Muscle layer of colon (tissue), 2 donors: ENCODE measurements at regions not wholly inside any gene's neighbourhood (a gene's known extent, or its start where the extent isn't known, plus 50 kb on each side); places are given as distances from the start of the nearest gene placed in this dataset.

Experiments used
- H3K27ac ChIP-seq: one replicate; pipeline ENCODE4 v1.7.0; 2013; ENCODE audit warnings: low read depth, mild to moderate bottlenecking, low read length, moderate library complexity
- H3K27me3 ChIP-seq, 2 donors: one replicate each; pipeline ENCODE4 v1.7.0; 2013; ENCODE audit warnings: low read length in 2 of 2, mild to moderate bottlenecking in 2 of 2; ENCODE audit not compliant: insufficient read depth in 2 of 2, control insufficient read depth in 1 of 2
- H3K36me3 ChIP-seq: one replicate; pipeline ENCODE4 v1.7.0; 2013; ENCODE audit warnings: mild to moderate bottlenecking, low read length; ENCODE audit not compliant: insufficient read depth
- H3K4me1 ChIP-seq: one replicate; pipeline ENCODE4 v1.7.0; 2013; ENCODE audit warnings: mild to moderate bottlenecking, low read length; ENCODE audit not compliant: insufficient read depth
- H3K4me3 ChIP-seq, 2 donors: one replicate each; pipeline ENCODE4 v1.7.0; 2013; ENCODE audit warnings: low read length in 2 of 2, low read depth in 1 of 2, mild to moderate bottlenecking in 1 of 2, moderate library complexity in 1 of 2
- H3K9ac ChIP-seq: one replicate; pipeline ENCODE4 v1.7.0; 2013; ENCODE audit warnings: low read length
- H3K9me3 ChIP-seq: one replicate; pipeline ENCODE4 v1.7.0; 2013; ENCODE audit warnings: mild to moderate bottlenecking, low read length
- donor health status: abdominal sarcoma.
- donor health status: Adenocarcinoma of cecum.

GRCh38 chr3:151935446-151935845 is 62.0 kb downstream of the SUCNR1 start:
- H3K36me3 ChIP-seq, result no peaks in the 10 kb centered on the region
- no peak overlapping the region for H3K27ac ChIP-seq
- H3K4me3 ChIP-seq, result no peak overlapping the region
- H3K9me3 ChIP-seq, result no peaks in the 10 kb centered on the region
- no peaks in the 10 kb centered on the region for H3K27me3 ChIP-seq
- H3K9ac ChIP-seq, result no peak overlapping the region
- H3K4me1 ChIP-seq, result no peaks in the 10 kb centered on the region

- Histone ChIP-seq H3K27me3 (no peaks in the 10 kb centered on the region), H3K4me1 (no peaks in the 10 kb centered on the region), H3K9ac (no peak overlapping the region)
Measured at GRCh38 chr3:151940481-151940880, 67.0 kb downstream of the SUCNR1 start.

DNA sequence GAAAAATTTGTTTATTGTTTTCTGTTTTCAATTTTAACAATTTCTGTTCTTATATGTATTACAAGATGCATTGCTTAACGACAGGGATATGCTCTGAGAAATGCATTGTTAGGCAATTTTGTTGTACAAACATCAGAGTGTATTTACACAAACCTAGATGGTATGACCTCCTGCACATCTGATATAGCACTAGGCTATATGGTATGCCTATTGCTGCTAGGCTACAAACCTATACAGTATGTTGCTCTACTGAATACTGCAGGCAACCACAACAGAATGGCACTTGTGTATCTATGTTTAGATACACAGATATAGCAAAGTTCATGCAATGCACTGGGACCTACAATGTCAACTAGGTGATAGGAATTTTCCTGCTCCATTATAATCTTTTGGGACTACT is 70.1 kb downstream of the SUCNR1 start:
- Histone ChIP-seq H3K4me1 (no peaks in the 10 kb centered on the region), H3K4me3 (no peak overlapping the region), H3K36me3 (no peaks in the 10 kb centered on the region), H3K9ac (no peak overlapping the region), H3K9me3 (no peaks in the 10 kb centered on the region), H3K27ac (no peak overlapping the region), H3K27me3 (no peaks in the 10 kb centered on the region)

More at GRCh38 chr3:151940481-151940880, 67.0 kb downstream of the SUCNR1 start:
- no peak overlapping the region for H3K27ac ChIP-seq
- no peaks in the 10 kb centered on the region for H3K36me3 ChIP-seq
- H3K4me3 ChIP-seq, result no peak overlapping the region
- H3K9me3 ChIP-seq, result no peaks in the 10 kb centered on the region

- no peak overlapping the region for H3K9ac ChIP-seq
- no peak overlapping the region for H3K27ac ChIP-seq
- H3K9me3 ChIP-seq, result no peaks in the 10 kb centered on the region
- H3K36me3 ChIP-seq, result no peaks in the 10 kb centered on the region
- no peak overlapping the region for H3K4me3 ChIP-seq
- H3K27me3 ChIP-seq, result no peaks in the 10 kb centered on the region
- no peaks in the 10 kb centered on the region for H3K4me1 ChIP-seq
Measured at GRCh38 chr3:151944356-151944755, 70.9 kb downstream of the SUCNR1 start.

GRCh38 chr3:151946606-151947005 is 73.2 kb downstream of the SUCNR1 start:
- Histone ChIP-seq H3K27ac (no peak overlapping the region), H3K9me3 (no peaks in the 10 kb centered on the region), H3K4me3 (no peak overlapping the region), H3K9ac (no peak overlapping the region), H3K4me1 (no peaks in the 10 kb centered on the region), H3K27me3 (no peaks in the 10 kb centered on the region), H3K36me3 (no peaks in the 10 kb centered on the region)

GRCh38 chr3:151949706-151950105 is 76.3 kb downstream of the SUCNR1 start:
- Histone ChIP-seq H3K36me3 (no peaks in the 10 kb centered on the region), H3K9me3 (no peaks in the 10 kb centered on the region), H3K27ac (no peak overlapping the region), H3K4me3 (no peak overlapping the region), H3K9ac (no peak overlapping the region), H3K4me1 (no peaks in the 10 kb centered on the region), H3K27me3 (no peaks in the 10 kb centered on the region)

- H3K27me3 ChIP-seq, result no peaks in the 10 kb centered on the region
- no peaks in the 10 kb centered on the region for H3K9me3 ChIP-seq
- no peak overlapping the region for H3K9ac ChIP-seq
- H3K4me1 ChIP-seq, result no peaks in the 10 kb centered on the region
- H3K4me3 ChIP-seq, result no peak overlapping the region
- no peaks in the 10 kb centered on the region for H3K36me3 ChIP-seq
- no peak overlapping the region for H3K27ac ChIP-seq
Measured at GRCh38 chr3:151955356-151955755, 81.9 kb downstream of the SUCNR1 start.

DNA sequence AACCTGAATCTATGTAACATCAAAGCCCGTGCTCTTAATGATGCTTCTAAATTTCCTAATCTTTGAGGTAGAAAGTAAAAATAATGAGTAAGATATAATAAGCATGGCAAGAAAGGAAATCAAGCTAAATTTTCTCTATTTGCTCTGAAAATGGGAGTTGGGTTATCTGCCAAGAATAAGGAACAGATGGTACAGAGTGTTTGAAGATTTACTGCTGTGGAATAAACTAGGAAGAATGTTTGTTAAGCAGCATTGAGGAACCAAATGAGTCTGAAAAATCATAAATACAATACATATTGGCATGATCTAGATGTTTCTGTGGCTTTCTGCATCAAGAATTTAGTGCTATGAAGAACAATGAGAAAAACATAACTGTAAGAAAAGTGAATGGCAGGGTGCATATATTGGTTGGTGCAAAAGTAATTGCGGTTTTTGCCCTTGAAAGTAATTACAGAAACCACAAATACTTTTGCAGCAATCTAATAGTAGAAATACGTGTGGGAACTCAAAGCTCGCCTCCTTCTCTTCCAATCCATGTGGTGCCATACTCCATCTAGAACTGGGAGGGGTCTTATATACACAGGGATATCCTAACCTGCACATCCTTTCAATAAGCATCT is 87.6 kb downstream of the SUCNR1 start:
- Histone ChIP-seq H3K27me3 (no peaks in the 10 kb centered on the region), H3K36me3 (no peaks in the 10 kb centered on the region), H3K4me3 (no peak overlapping the region), H3K27ac (no peak overlapping the region), H3K9ac (no peak overlapping the region), H3K4me1 (no peaks in the 10 kb centered on the region), H3K9me3 (no peaks in the 10 kb centered on the region)

DNA sequence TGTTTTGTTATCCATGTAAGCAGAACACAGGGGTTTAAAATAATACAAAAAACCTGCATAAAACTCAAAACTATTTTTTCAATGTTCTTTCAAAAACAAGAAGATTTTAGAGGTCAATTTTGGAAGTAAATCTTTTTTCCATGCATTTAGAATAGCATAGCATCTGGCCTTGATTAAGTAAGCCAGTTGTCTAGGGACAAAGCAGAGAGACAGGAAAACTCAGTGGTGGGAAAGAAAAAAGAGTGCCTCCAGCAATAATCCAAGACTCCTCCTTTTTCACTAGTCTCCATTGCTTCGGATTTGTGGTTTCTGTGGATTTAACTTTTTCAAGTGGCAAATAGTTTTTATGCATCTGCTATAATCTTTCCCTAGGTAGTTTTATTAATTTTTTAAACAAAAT is 88.9 kb downstream of the SUCNR1 start:
- no peak overlapping the region for H3K9ac ChIP-seq
- H3K27ac ChIP-seq, result no peak overlapping the region
- no peak overlapping the region for H3K4me3 ChIP-seq
- no peaks in the 10 kb centered on the region for H3K9me3 ChIP-seq
- H3K27me3 ChIP-seq, result no peaks in the 10 kb centered on the region
- H3K36me3 ChIP-seq, result no peaks in the 10 kb centered on the region
- H3K4me1 ChIP-seq, result no peaks in the 10 kb centered on the region

- Histone ChIP-seq H3K36me3 (no peaks in the 10 kb centered on the region), H3K27me3 (no peaks in the 10 kb centered on the region), H3K9me3 (no peaks in the 10 kb centered on the region), H3K4me3 (no peak overlapping the region), H3K27ac (no peak overlapping the region), H3K9ac (no peak overlapping the region), H3K4me1 (no peaks in the 10 kb centered on the region)
Measured at GRCh38 chr3:151962912-151963311, 89.5 kb downstream of the SUCNR1 start.

GRCh38 chr3:151964743-151965142 is 91.3 kb downstream of the SUCNR1 start:
- Histone ChIP-seq H3K36me3 (no peaks in the 10 kb centered on the region), H3K4me3 (no peak overlapping the region), H3K9ac (no peak overlapping the region), H3K27me3 (no peaks in the 10 kb centered on the region), H3K27ac (no peak overlapping the region), H3K9me3 (no peaks in the 10 kb centered on the region), H3K4me1 (no peaks in the 10 kb centered on the region)

- no peaks in the 10 kb centered on the region for H3K36me3 ChIP-seq
Measured at GRCh38 chr3:151969026-151969642, 95.7 kb downstream of the SUCNR1 start.

More at GRCh38 chr3:151969026-151969642, 95.7 kb downstream of the SUCNR1 start:
- no peaks in the 10 kb centered on the region for H3K27me3 ChIP-seq
- H3K4me1 ChIP-seq, result no peaks in the 10 kb centered on the region
- no peaks in the 10 kb centered on the region for H3K9me3 ChIP-seq
- H3K27ac ChIP-seq, result no peak overlapping the region
- no peak overlapping the region for H3K4me3 ChIP-seq
- H3K9ac ChIP-seq, result no peak overlapping the region
